NCI-H2196 treated with DMSO at 0.1 percent for 48 hours (cell line): ENCODE measurements at regions not wholly inside any gene's neighbourhood (a gene's known extent, or its start where the extent isn't known, plus 50 kb on each side); places are given as distances from the start of the nearest gene placed in this dataset.

Source experiments
- DNase-seq: peaks from one replicate; lab custom pipeline; 2025; ENCODE audit not compliant: unreplicated experiment; lab: John Stamatoyannopoulos, UW

- DNase-seq: no peak
Measured at GRCh38 chr13:22468824-22469223, 712.0 kb upstream of the SGCG start.

GRCh38 chr13:22469452-22469851 lies 711.3 kb upstream of the SGCG start:
- DNase-seq: no peak

GRCh38 chr13:22470075-22470474 lies 710.7 kb upstream of the SGCG start:
- no peak for DNase-seq

- DNase-seq: no peak
Measured at GRCh38 chr13:22482496-22483000, 698.2 kb upstream of the SGCG start.

- DNase-seq: no peak
Measured at GRCh38 chr13:22483276-22483675, 697.5 kb upstream of the SGCG start.

GRCh38 chr13:22486490-22486889 lies 694.3 kb upstream of the SGCG start:
- no peak for DNase-seq

- no peak for DNase-seq
Measured at GRCh38 chr13:22487932-22488331, 692.8 kb upstream of the SGCG start.

- DNase-seq: no peak
Measured at GRCh38 chr13:22489771-22490170, 691.0 kb upstream of the SGCG start.

GRCh38 chr13:22495819-22496218 lies 685.0 kb upstream of the SGCG start:
- no peak for DNase-seq

GRCh38 chr13:22496803-22497508 lies 683.8 kb upstream of the SGCG start:
- DNase-seq: no peak

- DNase-seq: no peak
Measured at GRCh38 chr13:22497991-22498780, 682.6 kb upstream of the SGCG start.

GRCh38 chr13:22499919-22500318 lies 680.9 kb upstream of the SGCG start:
- no peak for DNase-seq

GRCh38 chr13:22505489-22505888 lies 675.3 kb upstream of the SGCG start:
- no peak for DNase-seq

GRCh38 chr13:22506096-22506691 lies 674.6 kb upstream of the SGCG start:
- no peak for DNase-seq

GRCh38 chr13:22517544-22517943 lies 663.2 kb upstream of the SGCG start:
- DNase-seq: peak; percentile 14

- DNase-seq: no peak
Measured at GRCh38 chr13:22536851-22537250, 643.9 kb upstream of the SGCG start.

GRCh38 chr13:22538400-22538799 lies 642.4 kb upstream of the SGCG start:
- DNase-seq: no peak

GRCh38 chr13:22549126-22549525 lies 631.7 kb upstream of the SGCG start:
- no peak for DNase-seq

- peak; percentile 18 for DNase-seq
Measured at GRCh38 chr13:22561581-22561980, 619.2 kb upstream of the SGCG start.

GRCh38 chr13:22562116-22562515 lies 618.7 kb upstream of the SGCG start:
- DNase-seq: no peak

GRCh38 chr13:22563272-22563671 lies 617.5 kb upstream of the SGCG start:
- DNase-seq: no peak

- no peak for DNase-seq
Measured at GRCh38 chr13:22569811-22570210, 611.0 kb upstream of the SGCG start.
